Testis (tissue), 2 donors: ENCODE measurements at regions not wholly inside any gene's neighbourhood (a gene's known extent, or its start where the extent isn't known, plus 50 kb on each side); places are given as distances from the start of the nearest gene placed in this dataset.

Experiments used
- CTCF ChIP-seq, 3 experiments: fragments of 450-650 bp in 2 of 3; fragments of 200-600 bp in 1 of 3; sonication (generic) in 1 of 3; IDR thresholded peaks; one replicate each; pipeline ENCODE4 v1.5.1; 2016 to 2019; ENCODE audit warnings: antibody characterized with exemption in 3 of 3, mild to moderate bottlenecking in 2 of 3, moderate library complexity in 1 of 3
- POLR2A ChIP-seq: fragments of 450-650 bp; IDR thresholded peaks from one replicate; pipeline ENCODE4 v1.6.1; 2017; ENCODE audit warnings: antibody characterized with exemption, mild to moderate bottlenecking, moderate library complexity

- TF ChIP-seq POLR2A (no peak), CTCF (IDR thresholded peaks at IDR 0.05) (no peak)
Measured at GRCh38 chr7:66522518-66522917, 106.2 kb upstream of the KCTD7 start.
